Thyroid gland (tissue), 4 donors: ENCODE measurements at regions not wholly inside any gene's neighbourhood (a gene's known extent, or its start where the extent isn't known, plus 50 kb on each side); places are given as distances from the start of the nearest gene placed in this dataset.

ENCODE experiments used
- DNase-seq, 2 donors: peaks; one replicate each; pipeline ENCODE4 v3.0.0-alpha.2; 2019
- H3K27ac ChIP-seq, 3 donors: fragments of 200-600 bp; sonication (generic); 1 replicate in 2 of 3; 2 replicates in 1 of 3; pipeline ENCODE4 v1.5.1; 2016 to 2019; ENCODE audit warnings: mild to moderate bottlenecking in 1 of 3, moderate library complexity in 1 of 3
- H3K27me3 ChIP-seq: fragments of 200-600 bp; sonication (generic); one replicate; pipeline ENCODE4 v1.5.1; 2019
- H3K36me3 ChIP-seq, 2 donors: fragments of 200-600 bp; sonication (generic); one replicate each; pipeline ENCODE4 v1.5.1; 2016 to 2019
- H3K4me1 ChIP-seq, 2 donors: fragments of 200-600 bp; sonication (generic); one replicate each; pipeline ENCODE4 v1.5.1; 2017 to 2019
- H3K4me3 ChIP-seq, 3 donors: fragments of 200-600 bp; sonication (generic); replicated peaks in 1 of 3; 1 replicate in 2 of 3; 2 replicates in 1 of 3; pipeline ENCODE4 v1.5.1; 2016; ENCODE audit warnings: mild to moderate bottlenecking in 1 of 3
- H3K9me3 ChIP-seq: fragments of 200-600 bp; sonication (generic); one replicate; pipeline ENCODE4 v1.5.1; 2017
- POLR2A ChIP-seq, 2 donors: fragments of 450-650 bp; IDR thresholded peaks; one replicate each; pipeline ENCODE4 v1.6.1; 2017; ENCODE audit warnings: antibody characterized with exemption in 2 of 2, mild to moderate bottlenecking in 2 of 2, moderate library complexity in 1 of 2
- WGBS, 2 donors: methylation state at CpG; one replicate each; pipeline ENCODE4 v1.1.5; 2017; 5-methylcytosine and 5-hydroxymethylcytosine counted together
- intact Hi-C: fragments of 100-400 bp; cut with DNase I; formaldehyde crosslinking; loops from one replicate; pipeline ENCODE4 v1.15.1; 2023
- TF ChIP-seq, protein P1 (sequence below), 6 experiments: fragments of 200-600 bp in 3 of 6; fragments of 450-650 bp in 3 of 6; sonication (generic) in 3 of 6; IDR thresholded peaks; one replicate each; pipeline ENCODE4 v1.5.1; 2016 to 2019; ENCODE audit warnings: antibody characterized with exemption in 6 of 6, mild to moderate bottlenecking in 2 of 6, inconsistent platforms in 1 of 6, moderate library complexity in 1 of 6

DNA sequence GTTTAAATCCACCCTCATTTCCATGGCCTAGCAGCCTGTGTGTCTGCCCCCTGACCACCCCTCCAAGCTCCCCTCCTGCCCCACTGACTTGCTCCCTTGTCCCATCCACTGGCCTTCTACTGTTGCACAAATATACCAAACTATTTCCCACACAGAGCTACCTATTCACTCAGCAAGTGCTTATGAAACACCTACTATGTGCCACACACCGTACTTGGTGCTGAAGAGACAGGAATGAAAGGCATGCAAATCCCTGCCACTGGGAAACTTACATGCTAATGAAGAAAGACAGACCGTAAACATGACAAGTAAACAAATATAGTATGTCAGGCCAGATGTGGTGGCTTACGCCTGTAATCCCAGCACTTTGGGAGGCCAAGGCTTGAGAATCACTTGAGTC lies 49.9 kb upstream of the CAPZB start:
- TF ChIP-seq, protein P1, sequence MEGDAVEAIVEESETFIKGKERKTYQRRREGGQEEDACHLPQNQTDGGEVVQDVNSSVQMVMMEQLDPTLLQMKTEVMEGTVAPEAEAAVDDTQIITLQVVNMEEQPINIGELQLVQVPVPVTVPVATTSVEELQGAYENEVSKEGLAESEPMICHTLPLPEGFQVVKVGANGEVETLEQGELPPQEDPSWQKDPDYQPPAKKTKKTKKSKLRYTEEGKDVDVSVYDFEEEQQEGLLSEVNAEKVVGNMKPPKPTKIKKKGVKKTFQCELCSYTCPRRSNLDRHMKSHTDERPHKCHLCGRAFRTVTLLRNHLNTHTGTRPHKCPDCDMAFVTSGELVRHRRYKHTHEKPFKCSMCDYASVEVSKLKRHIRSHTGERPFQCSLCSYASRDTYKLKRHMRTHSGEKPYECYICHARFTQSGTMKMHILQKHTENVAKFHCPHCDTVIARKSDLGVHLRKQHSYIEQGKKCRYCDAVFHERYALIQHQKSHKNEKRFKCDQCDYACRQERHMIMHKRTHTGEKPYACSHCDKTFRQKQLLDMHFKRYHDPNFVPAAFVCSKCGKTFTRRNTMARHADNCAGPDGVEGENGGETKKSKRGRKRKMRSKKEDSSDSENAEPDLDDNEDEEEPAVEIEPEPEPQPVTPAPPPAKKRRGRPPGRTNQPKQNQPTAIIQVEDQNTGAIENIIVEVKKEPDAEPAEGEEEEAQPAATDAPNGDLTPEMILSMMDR (IDR thresholded peaks at IDR 0.05) = no peak
- TF ChIP-seq POLR2A (IDR thresholded peaks at IDR 0.05) = no peak
- Histone ChIP-seq H3K36me3 (no peaks in the 10 kb centered on the region), H3K9me3 (no peaks in the 10 kb centered on the region), H3K4me3 (no peak overlapping the region), H3K4me1 (peaks cover 0 to 4% of the 10 kb centered on the region in 2 donors), H3K27ac (no peak overlapping the region), H3K27me3 (no peaks in the 10 kb centered on the region)
- DNase-seq = no peak
- intact Hi-C loops = no loop called here
- 86 to 94% methylated on average over 3 of the region's 3 CpGs for WGBS, 2 donors
